H9 (cell line): ENCODE measurements at regions not wholly inside any gene's neighbourhood (a gene's known extent, or its start where the extent isn't known, plus 50 kb on each side); places are given as distances from the start of the nearest gene placed in this dataset.

ENCODE experiments used
- DNase-seq: peaks from one replicate; pipeline ENCODE4 v3.0.0-alpha.2; 2017
- H2AFZ ChIP-seq: one replicate; pipeline ENCODE4 v1.6.1; 2013; ENCODE audit warnings: mild to moderate bottlenecking, low read length, control low read depth, moderate library complexity
- H2AK5ac ChIP-seq: 2 replicates; pipeline ENCODE4 v1.6.1; 2013; ENCODE audit warnings: low read length, control low read depth, mixed read lengths; ENCODE audit not compliant: insufficient read length
- H2BK120ac ChIP-seq: one replicate; pipeline ENCODE4 v1.6.1; 2013; ENCODE audit warnings: low read depth, mild to moderate bottlenecking, low read length, control low read depth, inconsistent platforms; ENCODE audit not compliant: poor library complexity, severe bottlenecking
- H2BK12ac ChIP-seq: 2 replicates; pipeline ENCODE4 v1.6.1; 2013; ENCODE audit warnings: low read length, control low read depth, mixed read lengths, low read depth; ENCODE audit not compliant: insufficient read length
- H2BK15ac ChIP-seq: 2 replicates; pipeline ENCODE4 v1.6.1; 2013; ENCODE audit warnings: low read depth, low read length, control low read depth
- H2BK20ac ChIP-seq: one replicate; pipeline ENCODE4 v1.6.1; 2013; ENCODE audit warnings: low read depth, mild to moderate bottlenecking, low read length, control low read depth, inconsistent platforms; ENCODE audit not compliant: poor library complexity, severe bottlenecking
- H2BK5ac ChIP-seq: 2 replicates; pipeline ENCODE4 v1.6.1; 2013; ENCODE audit warnings: low read length, control low read depth, mixed read lengths; ENCODE audit not compliant: insufficient read length
- H3K14ac ChIP-seq: 2 replicates; pipeline ENCODE4 v1.6.1; 2013; ENCODE audit warnings: low read length, control low read depth; ENCODE audit not compliant: insufficient read depth
- H3K18ac ChIP-seq: 2 replicates; pipeline ENCODE4 v1.6.1; 2013; ENCODE audit warnings: low read depth, mild to moderate bottlenecking, mixed read lengths, low read length, control low read depth; ENCODE audit not compliant: insufficient read length
- H3K23ac ChIP-seq: 2 replicates; pipeline ENCODE4 v1.6.1; 2013; ENCODE audit warnings: low read length, control low read depth, mixed read lengths, low read depth; ENCODE audit not compliant: insufficient read length
- H3K23me2 ChIP-seq: 2 replicates; pipeline ENCODE4 v1.6.1; 2013; ENCODE audit warnings: low read depth, mild to moderate bottlenecking, mixed read lengths, low read length, control low read depth; ENCODE audit not compliant: insufficient read length, poor library complexity, severe bottlenecking
- H3K27ac ChIP-seq: 2 replicates; pipeline ENCODE4 v1.5.1; 2013; ENCODE audit warnings: low read length, control low read depth, mixed read lengths, low read depth; ENCODE audit not compliant: insufficient read length
- H3K27me3 ChIP-seq: 2 replicates; pipeline ENCODE4 v1.6.1; 2013; ENCODE audit warnings: low read length, control low read depth, inconsistent platforms; ENCODE audit not compliant: insufficient read depth
- H3K4ac ChIP-seq: 2 replicates; pipeline ENCODE4 v1.6.1; 2013; ENCODE audit warnings: low read depth, mild to moderate bottlenecking, control low read depth, inconsistent platforms, low read length, moderate library complexity
- H3K4me1 ChIP-seq: 2 replicates; pipeline ENCODE4 v1.6.1; 2013; ENCODE audit warnings: low read length, control low read depth, inconsistent platforms; ENCODE audit not compliant: insufficient read depth
- H3K4me2 ChIP-seq: 2 replicates; pipeline ENCODE4 v1.6.1; 2013; ENCODE audit warnings: low read length, control low read depth, mixed read lengths; ENCODE audit not compliant: insufficient read length, insufficient read depth
- H3K56ac ChIP-seq: 2 replicates; pipeline ENCODE4 v1.6.1; 2013; ENCODE audit warnings: low read depth, mild to moderate bottlenecking, mixed read lengths, low read length, control low read depth; ENCODE audit not compliant: insufficient read length
- H3K79me1 ChIP-seq: 2 replicates; pipeline ENCODE4 v1.6.1; 2013; ENCODE audit warnings: low read depth, mild to moderate bottlenecking, moderate library complexity, low read length, control low read depth, inconsistent platforms; ENCODE audit not compliant: insufficient read depth, poor library complexity, severe bottlenecking
- H3K79me2 ChIP-seq: 2 replicates; pipeline ENCODE4 v1.6.1; 2013; ENCODE audit warnings: low read length, control low read depth, inconsistent platforms; ENCODE audit not compliant: insufficient read depth
- H3K9ac ChIP-seq: 2 replicates; pipeline ENCODE4 v1.6.1; 2013; ENCODE audit warnings: low read length, control low read depth, mixed read lengths; ENCODE audit not compliant: insufficient read length; ENCODE audit errors: extremely low read depth
- H3K9me3 ChIP-seq: one replicate; pipeline ENCODE4 v1.6.1; 2013; ENCODE audit warnings: low read depth, low read length, inconsistent platforms; ENCODE audit not compliant: control insufficient read depth
- H3T11ph ChIP-seq: one replicate; pipeline ENCODE4 v1.6.1; 2013; ENCODE audit warnings: mild to moderate bottlenecking, low read length, control low read depth, inconsistent platforms
- H4K20me1 ChIP-seq: one replicate; pipeline ENCODE4 v1.6.1; 2013; ENCODE audit not compliant: control insufficient read depth, insufficient read length, insufficient read depth
- H4K5ac ChIP-seq: 2 replicates; pipeline ENCODE4 v1.6.1; 2013; ENCODE audit warnings: low read depth, mild to moderate bottlenecking, mixed read lengths, low read length, control low read depth; ENCODE audit not compliant: insufficient read length
- H4K8ac ChIP-seq: replicated peaks from 2 replicates; pipeline ENCODE4 v1.6.1; 2013; ENCODE audit warnings: low read length, control low read depth, mixed read lengths, low read depth; ENCODE audit not compliant: insufficient read length
- H4K91ac ChIP-seq: 2 replicates; pipeline ENCODE4 v1.6.1; 2013; ENCODE audit warnings: low read depth, mild to moderate bottlenecking, moderate library complexity, mixed read lengths, low read length, control low read depth; ENCODE audit not compliant: insufficient read length
- H3K27ac Mint-ChIP-seq, 3 experiments: 2 replicates in 2 of 3; 3 replicates in 1 of 3; pipeline ENCODE4 v1.8.0; 2020 to 2021; ENCODE audit warnings: mixed read lengths in 3 of 3, mild to moderate bottlenecking in 1 of 3, moderate library complexity in 1 of 3
- H3K27me3 Mint-ChIP-seq: 2 replicates; pipeline ENCODE4 v1.8.0; 2021; ENCODE audit warnings: low read depth, mild to moderate bottlenecking, moderate library complexity, mixed read lengths
- H3K36me3 Mint-ChIP-seq, 3 experiments: 2 replicates in 2 of 3; 3 replicates in 1 of 3; pipeline ENCODE4 v1.8.0; 2020 to 2021; ENCODE audit warnings: low read depth in 3 of 3, mixed read lengths in 3 of 3; ENCODE audit not compliant: insufficient read depth in 1 of 3
- H3K4me1 Mint-ChIP-seq, 2 experiments: 2 replicates each; pipeline ENCODE4 v1.8.0; 2020; ENCODE audit warnings: mixed read lengths in 2 of 2
- H3K4me3 Mint-ChIP-seq, 2 experiments: 2 replicates in 1 of 2; 3 replicates in 1 of 2; pipeline ENCODE4 v1.8.0; 2020 to 2021; ENCODE audit warnings: mild to moderate bottlenecking in 2 of 2, mixed read lengths in 2 of 2, moderate library complexity in 1 of 2
- H3K9me3 Mint-ChIP-seq, 2 experiments: 2 replicates in 1 of 2; 3 replicates in 1 of 2; pipeline ENCODE4 v1.8.0; 2020; ENCODE audit warnings: mild to moderate bottlenecking in 2 of 2, mixed read lengths in 2 of 2, moderate library complexity in 1 of 2
- CTCF ChIP-seq: fragments of 200-600 bp; sonication (generic); conservative IDR thresholded peaks from 3 replicates; pipeline ENCODE4 v1.8.0; 2021; ENCODE audit warnings: antibody characterized with exemption, mild to moderate bottlenecking
- WGBS: extraction: QIAGEN DNeasy Blood & Tissue Kit; methylation state at CpG from one replicate; pipeline ENCODE4 v1.1.7; 2013; ENCODE audit warnings: missing lambda C conversion rate, low lambda C conversion rate, mixed read lengths; ENCODE audit not compliant: insufficient read length; ENCODE audit errors: extremely low coverage; 5-methylcytosine and 5-hydroxymethylcytosine counted together

- WGBS: no CpG with 5 or more reads among the region's 1 CpG
- Histone ChIP-seq H2AK5ac (no peak overlapping the region), H3K27ac (no peak overlapping the region), H3K23ac (no peak overlapping the region), H2BK120ac (no peak overlapping the region), H2BK12ac (no peak overlapping the region), H3K14ac (no peak overlapping the region), H2BK15ac (no peak overlapping the region), H4K91ac (no peak overlapping the region), H3K9me3 (no peaks in the 10 kb centered on the region), H3K4me1 (no peaks in the 10 kb centered on the region), H4K8ac (no peak overlapping the region), H2BK20ac (no peak overlapping the region), H2AFZ (no peak overlapping the region), H3K4ac (no peak overlapping the region), H3K79me1 (no peaks in the 10 kb centered on the region), H4K20me1 (no peaks in the 10 kb centered on the region), H3K9ac (no peak overlapping the region), H3K23me2 (no peaks in the 10 kb centered on the region), H3K79me2 (no peaks in the 10 kb centered on the region), H2BK5ac (no peak overlapping the region), H3K27me3 (no peaks in the 10 kb centered on the region), H3K4me2 (no peak overlapping the region), H3T11ph (no peak overlapping the region), H4K5ac (no peak overlapping the region), H3K18ac (no peak overlapping the region), H3K56ac (no peak overlapping the region)
- DNase-seq: no peak
- Mint-ChIP-seq H3K9me3 (no peaks in the 10 kb centered on the region), H3K36me3 (no peaks in the 10 kb centered on the region), H3K27me3 (peaks cover 3% of the 10 kb centered on the region), H3K4me1 (no peaks in the 10 kb centered on the region), H3K27ac (no peak overlapping the region), H3K4me3 (no peak overlapping the region)
- TF ChIP-seq CTCF: no peak
These were observed 174.0 kb upstream of the TSHZ2 start for GRCh38 chr20:52798124-52798523.
